AG09309 (cell line): ENCODE measurements at regions not wholly inside any gene's neighbourhood (a gene's known extent, or its start where the extent isn't known, plus 50 kb on each side); places are given as distances from the start of the nearest gene placed in this dataset.

Source experiments
- DNase-seq: peaks from one replicate; pipeline ENCODE4 v3.0.0-alpha.2; 2010; ENCODE audit warnings: low read depth
- H3K4me3 ChIP-seq: 2 replicates; pipeline ENCODE4 v1.5.1; 2011; ENCODE audit warnings: mild to moderate bottlenecking, low read depth, low read length, moderate library complexity; ENCODE audit not compliant: control insufficient read depth
- TF ChIP-seq, protein P1 (sequence below): IDR thresholded peaks from 2 replicates; pipeline ENCODE4 v1.5.1; 2011; ENCODE audit warnings: mild to moderate bottlenecking, low read depth, low read length, inconsistent platforms; ENCODE audit not compliant: insufficient read depth, control insufficient read depth; ENCODE audit errors: missing control alignments

DNA sequence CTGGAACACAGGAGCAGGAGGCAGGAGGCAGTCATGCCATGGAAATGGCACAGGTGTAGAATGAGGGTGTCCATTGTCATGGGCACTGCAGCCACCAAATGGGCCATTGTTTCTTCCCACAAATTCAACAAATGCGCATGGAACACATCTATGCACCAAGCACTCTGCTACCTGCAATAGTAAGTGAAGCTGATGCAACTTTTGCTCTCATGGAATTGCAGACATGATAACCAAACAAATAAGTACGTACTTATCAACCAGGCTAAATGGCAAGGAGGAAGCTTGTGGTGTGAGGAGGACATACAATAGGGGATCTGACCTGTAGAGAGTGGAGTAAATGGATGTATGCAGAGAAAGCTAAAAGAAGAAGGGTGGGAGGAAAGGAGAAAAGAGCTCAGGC, 116.8 kb downstream of the TRIM36 start:
- no peak overlapping the region for H3K4me3 ChIP-seq
- TF ChIP-seq, protein P1, sequence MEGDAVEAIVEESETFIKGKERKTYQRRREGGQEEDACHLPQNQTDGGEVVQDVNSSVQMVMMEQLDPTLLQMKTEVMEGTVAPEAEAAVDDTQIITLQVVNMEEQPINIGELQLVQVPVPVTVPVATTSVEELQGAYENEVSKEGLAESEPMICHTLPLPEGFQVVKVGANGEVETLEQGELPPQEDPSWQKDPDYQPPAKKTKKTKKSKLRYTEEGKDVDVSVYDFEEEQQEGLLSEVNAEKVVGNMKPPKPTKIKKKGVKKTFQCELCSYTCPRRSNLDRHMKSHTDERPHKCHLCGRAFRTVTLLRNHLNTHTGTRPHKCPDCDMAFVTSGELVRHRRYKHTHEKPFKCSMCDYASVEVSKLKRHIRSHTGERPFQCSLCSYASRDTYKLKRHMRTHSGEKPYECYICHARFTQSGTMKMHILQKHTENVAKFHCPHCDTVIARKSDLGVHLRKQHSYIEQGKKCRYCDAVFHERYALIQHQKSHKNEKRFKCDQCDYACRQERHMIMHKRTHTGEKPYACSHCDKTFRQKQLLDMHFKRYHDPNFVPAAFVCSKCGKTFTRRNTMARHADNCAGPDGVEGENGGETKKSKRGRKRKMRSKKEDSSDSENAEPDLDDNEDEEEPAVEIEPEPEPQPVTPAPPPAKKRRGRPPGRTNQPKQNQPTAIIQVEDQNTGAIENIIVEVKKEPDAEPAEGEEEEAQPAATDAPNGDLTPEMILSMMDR, result no peak
- no peak for DNase-seq

DNA sequence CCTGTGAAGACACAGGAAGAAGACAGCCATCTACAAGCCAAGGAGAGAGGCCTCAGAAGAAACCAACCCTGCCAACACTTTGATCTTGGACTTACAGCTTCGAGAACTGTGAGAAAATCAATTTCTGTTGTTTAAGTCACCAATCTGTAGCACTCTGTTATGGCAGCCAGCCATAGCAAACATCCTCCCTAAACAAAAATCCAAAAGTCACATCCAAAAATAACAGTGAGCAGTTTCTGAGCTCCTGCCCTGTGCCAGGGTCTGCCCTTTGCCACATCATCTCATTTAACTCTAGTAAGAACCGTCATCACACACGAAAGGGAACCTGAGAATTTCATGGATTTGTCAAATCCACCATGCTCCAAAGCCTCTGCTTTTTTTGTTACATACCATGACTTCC, 118.8 kb downstream of the TRIM36 start:
- no peak overlapping the region for H3K4me3 ChIP-seq
- TF ChIP-seq, protein P1, result no peak
- no peak for DNase-seq

DNA sequence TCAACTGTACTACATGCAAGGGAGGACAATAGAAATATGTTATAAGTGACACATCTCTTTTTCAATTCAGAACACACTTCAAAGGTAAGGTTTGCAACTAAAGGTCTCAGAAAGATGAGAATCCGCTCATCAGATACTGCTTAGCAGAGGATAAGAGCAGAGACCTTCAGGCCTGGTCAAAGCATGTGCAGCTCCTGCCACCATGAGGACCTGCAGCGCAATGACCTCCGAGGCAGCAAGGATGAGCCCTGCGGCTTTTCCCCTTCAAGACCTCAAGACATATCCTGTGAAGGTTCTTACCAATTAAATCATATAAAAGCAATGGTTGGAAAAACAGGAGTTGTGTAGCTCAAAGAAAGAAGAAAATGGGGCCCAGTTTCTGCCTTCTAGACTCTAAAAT, 135.8 kb downstream of the TRIM36 start:
- DNase-seq, result no peak
- TF ChIP-seq, protein P1, result peak; percentile 2
- H3K4me3 ChIP-seq, result no peak overlapping the region

DNA sequence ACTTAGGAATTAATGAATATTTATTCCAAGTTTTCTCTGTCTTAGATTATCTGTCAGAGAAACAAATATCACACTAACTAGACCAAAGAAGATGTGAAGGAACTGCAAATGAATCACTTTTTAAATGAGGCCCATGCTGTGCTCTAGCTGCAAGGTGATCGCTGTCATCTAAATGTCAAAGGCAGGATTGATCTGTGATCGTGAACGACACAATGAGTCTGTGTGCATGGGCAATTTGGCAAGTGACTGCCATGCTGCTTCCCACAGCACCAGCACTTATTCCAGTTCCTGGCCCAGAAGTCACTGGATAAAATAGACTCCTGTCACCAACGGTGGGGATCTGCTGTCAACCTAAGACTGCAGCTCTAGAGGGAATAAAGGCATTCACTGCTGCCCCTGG, 141.2 kb downstream of the TRIM36 start:
- no peak overlapping the region for H3K4me3 ChIP-seq
- TF ChIP-seq, protein P1, result no peak

DNA sequence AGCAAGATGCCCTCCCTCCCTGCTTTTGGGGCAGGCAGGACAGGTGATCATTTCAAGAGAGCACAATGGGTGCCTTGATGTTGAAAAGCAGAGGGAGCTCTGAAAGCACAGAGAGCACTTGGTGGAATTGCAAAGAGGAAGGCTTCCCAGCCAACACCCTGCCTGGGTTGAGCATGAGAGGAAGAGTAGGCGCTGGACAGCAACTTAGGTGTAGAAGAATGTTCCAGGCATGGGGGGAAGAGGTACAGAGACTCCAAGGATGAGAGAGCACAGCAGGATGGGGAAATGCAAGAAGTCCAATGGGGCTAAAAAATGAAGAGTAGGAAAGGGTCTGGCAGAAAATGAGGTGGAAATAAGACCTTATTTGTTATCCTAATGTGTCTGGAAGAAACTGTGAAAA, 144.8 kb downstream of the TRIM36 start:
- TF ChIP-seq, protein P1, result no peak
- H3K4me3 ChIP-seq, result no peak overlapping the region
- DNase-seq, result no peak

More for the DNA sequence above, 141.2 kb downstream of the TRIM36 start:
- no peak for DNase-seq

DNA sequence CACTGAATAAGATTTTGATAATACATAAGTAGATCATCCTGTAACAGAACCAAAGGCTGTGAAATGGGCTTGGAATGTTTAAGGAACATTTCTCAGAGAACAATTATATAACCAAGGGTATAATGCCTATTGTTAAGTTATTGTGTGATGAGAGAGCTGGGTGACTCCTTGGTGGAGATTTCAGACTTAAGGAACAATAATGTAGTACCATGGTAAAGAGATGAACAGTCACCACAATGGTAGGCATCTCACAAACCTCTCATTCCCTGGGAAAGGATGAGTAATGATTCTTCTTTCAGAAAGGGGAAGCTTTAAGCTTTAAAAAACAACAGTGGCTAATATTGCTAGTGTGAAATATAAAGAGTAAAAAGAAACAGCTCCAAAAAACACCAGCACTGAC, 147.4 kb downstream of the TRIM36 start:
- no peak for DNase-seq
- TF ChIP-seq, protein P1, result no peak
- H3K4me3 ChIP-seq, result no peak overlapping the region

DNA sequence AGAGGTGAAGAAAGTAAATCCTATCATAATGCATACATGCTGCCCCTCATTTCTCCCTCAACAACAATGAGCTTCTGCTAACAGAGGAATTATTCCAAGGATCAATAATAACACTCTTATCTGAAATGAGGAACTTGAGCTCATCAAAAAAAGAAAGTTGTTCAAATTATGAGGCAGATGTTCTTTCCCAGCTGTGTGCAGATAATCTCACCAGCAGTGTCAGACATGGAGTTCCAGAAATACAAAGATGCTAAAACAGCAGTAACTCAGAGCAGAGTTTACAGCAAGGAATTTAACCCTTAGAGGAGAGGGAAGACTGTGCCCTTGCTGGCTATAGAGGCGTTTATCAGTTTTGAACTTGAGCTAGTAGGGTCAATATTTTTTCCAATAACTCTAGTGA, 153.1 kb downstream of the TRIM36 start:
- no peak overlapping the region for H3K4me3 ChIP-seq
- TF ChIP-seq, protein P1, result no peak

More for the DNA sequence above, 153.1 kb downstream of the TRIM36 start:
- no peak for DNase-seq
